Peyer's patch (tissue), 4 donors: ENCODE measurements at regions not wholly inside any gene's neighbourhood (a gene's known extent, or its start where the extent isn't known, plus 50 kb on each side); places are given as distances from the start of the nearest gene placed in this dataset.

Experiments used
- DNase-seq, 3 donors: peaks; one replicate each; pipeline ENCODE4 v3.0.0-alpha.2; 2017 to 2019
- H3K27ac ChIP-seq, 4 donors: fragments of 200-600 bp; sonication (generic); one replicate each; pipeline ENCODE4 v1.5.1; 2016 to 2019
- H3K27me3 ChIP-seq, 2 donors: fragments of 200-600 bp; sonication (generic); one replicate each; pipeline ENCODE4 v1.5.1; 2019
- H3K36me3 ChIP-seq, 3 donors: fragments of 200-600 bp; sonication (generic); one replicate each; pipeline ENCODE4 v1.5.1; 2016 to 2019
- H3K4me1 ChIP-seq, 4 donors: fragments of 200-600 bp; sonication (generic); one replicate each; pipeline ENCODE4 v1.5.1; 2016 to 2019
- H3K4me3 ChIP-seq, 4 donors: fragments of 200-600 bp; sonication (generic); 1 replicate in 3 of 4; 2 replicates in 1 of 4; pipeline ENCODE4 v1.5.1; 2016 to 2019; ENCODE audit warnings: mild to moderate bottlenecking in 1 of 4
- H3K9me3 ChIP-seq, 4 donors: fragments of 200-600 bp; sonication (generic); one replicate each; pipeline ENCODE4 v1.5.1; 2016 to 2019; ENCODE audit warnings: mild to moderate bottlenecking in 1 of 4
- CTCF ChIP-seq, 6 experiments: fragments of 450-650 bp in 4 of 6; fragments of 200-600 bp in 2 of 6; sonication (generic) in 1 of 6; IDR thresholded peaks; one replicate each; pipeline ENCODE4 v1.5.1; 2017 to 2019; ENCODE audit warnings: antibody characterized with exemption in 6 of 6, mild to moderate bottlenecking in 3 of 6, moderate library complexity in 1 of 6
- POLR2A ChIP-seq, 2 donors: fragments of 450-650 bp; IDR thresholded peaks; one replicate each; pipeline ENCODE4 v1.5.1; 2017; ENCODE audit warnings: antibody characterized with exemption in 2 of 2, mild to moderate bottlenecking in 2 of 2, moderate library complexity in 2 of 2

- H3K4me1 ChIP-seq = no peaks in the 10 kb centered on the region
- no peak overlapping the region for H3K27ac ChIP-seq
- no peaks in the 10 kb centered on the region for H3K27me3 ChIP-seq
- no peaks in the 10 kb centered on the region for H3K36me3 ChIP-seq
- DNase-seq = no peak
- H3K4me3 ChIP-seq = no peak overlapping the region
- no peak for TF ChIP-seq CTCF (IDR thresholded peaks at IDR 0.05)
- TF ChIP-seq POLR2A (IDR thresholded peaks at IDR 0.05) = no peak
- H3K9me3 ChIP-seq = no peaks in the 10 kb centered on the region
Observed at GRCh38 chr14:48751293-48751692, 834.9 kb downstream of the RPS29 start.

GRCh38 chr14:48748151-48748675 is 838.0 kb downstream of the RPS29 start:
- no peak overlapping the region for H3K27ac ChIP-seq
- no peak overlapping the region for H3K4me3 ChIP-seq
- H3K9me3 ChIP-seq = no peaks in the 10 kb centered on the region
- no peaks in the 10 kb centered on the region for H3K4me1 ChIP-seq
- H3K27me3 ChIP-seq = no peaks in the 10 kb centered on the region
- no peak for DNase-seq
- TF ChIP-seq POLR2A (IDR thresholded peaks at IDR 0.05) (no peak), CTCF (IDR thresholded peaks at IDR 0.05) (no peak)
- H3K36me3 ChIP-seq = no peaks in the 10 kb centered on the region

- Histone ChIP-seq H3K36me3 (no peaks in the 10 kb centered on the region), H3K4me1 (no peaks in the 10 kb centered on the region), H3K9me3 (no peaks in the 10 kb centered on the region), H3K4me3 (no peak overlapping the region), H3K27me3 (no peaks in the 10 kb centered on the region), H3K27ac (no peak overlapping the region)
- no peak for DNase-seq
- TF ChIP-seq CTCF (IDR thresholded peaks at IDR 0.05) (no peak), POLR2A (IDR thresholded peaks at IDR 0.05) (no peak)
Observed at GRCh38 chr14:48747561-48748089, 838.6 kb downstream of the RPS29 start.

- no peaks in the 10 kb centered on the region for H3K36me3 ChIP-seq
- DNase-seq = no peak
- H3K27ac ChIP-seq = no peak overlapping the region
- H3K27me3 ChIP-seq = no peaks in the 10 kb centered on the region
- no peaks in the 10 kb centered on the region for H3K9me3 ChIP-seq
- H3K4me1 ChIP-seq = no peaks in the 10 kb centered on the region
- no peak overlapping the region for H3K4me3 ChIP-seq
- TF ChIP-seq POLR2A (IDR thresholded peaks at IDR 0.05) (no peak), CTCF (IDR thresholded peaks at IDR 0.05) (no peak)
Observed at GRCh38 chr14:48744202-48744601, 842.0 kb downstream of the RPS29 start.

- peaks cover 0 to 3% (median 0%) of the 10 kb centered on the region in 4 donors for H3K9me3 ChIP-seq
- H3K36me3 ChIP-seq = no peaks in the 10 kb centered on the region
- H3K27ac ChIP-seq = no peak overlapping the region
- H3K4me1 ChIP-seq = no peaks in the 10 kb centered on the region
- TF ChIP-seq CTCF (IDR thresholded peaks at IDR 0.05) = no peak
- TF ChIP-seq POLR2A (IDR thresholded peaks at IDR 0.05) = no peak
- no peak for DNase-seq
- H3K27me3 ChIP-seq = no peaks in the 10 kb centered on the region
- H3K4me3 ChIP-seq = no peak overlapping the region
Observed at GRCh38 chr14:48738186-48738925, 847.8 kb downstream of the RPS29 start.
